ENCODE measurements at regions not wholly inside any gene's neighbourhood (a gene's known extent, or its start where the extent isn't known, plus 50 kb on each side); places are given as distances from the start of the nearest gene placed in this dataset.
A peak's percentile ranks its signal among the peaks of the same experiment; 100 is the strongest.

- TF ChIP-seq ZNF425 (CRISPR knock-in tag; conservative IDR thresholded peaks at IDR 0.05) (no peak), MYBL2 (CRISPR knock-in tag; IDR thresholded peaks at IDR 0.05) (no peak), HMGA2 (CRISPR knock-in tag; IDR thresholded peaks at IDR 0.05) (no peak)
These were observed 195.4 kb upstream of the RMST start (continued) for GRCh38 chr12:97267166-97267565.

- Mint-ChIP-seq H3K4me1 (peaks cover 8% of the 10 kb centered on the region), H3K27me3 (ENCODE audit: low read depth) (no peaks in the 10 kb centered on the region), H3K27ac (peak overlapping the region; percentile 76), H3K4me3 (no peak overlapping the region), H3K9me3 (peaks cover 31% of the 10 kb centered on the region), H3K36me3 (peaks cover 21% of the 10 kb centered on the region)
- ChIA-PET CTCF (interaction anchor here (1.0 to 1.4 kb wide), 3 partner anchors 16 to 118 kb away, joined by 3 to 4 read pairs (median 3); no protein-coding TSS in a partner anchor), POLR2A (interaction anchor here (0.5 kb wide), 1 partner anchor 17 kb away, joined by 3 read pairs; no protein-coding TSS in a partner anchor)
- ATAC-seq (peak; percentile 75), DNase-seq (ENCODE audit: low spot score) (no peak)
- TF ChIP-seq ATF1 (CRISPR knock-in tag; IDR thresholded peaks at IDR 0.05) (no peak), ZNF512 (CRISPR knock-in tag; IDR thresholded peaks at IDR 0.05; ENCODE audit: borderline replicate concordance) (no peak), USF1 (CRISPR knock-in tag; IDR thresholded peaks at IDR 0.05) (no peak), ZNF232 (CRISPR knock-in tag; IDR thresholded peaks at IDR 0.05) (no peak), GRHL2 (CRISPR knock-in tag; IDR thresholded peaks at IDR 0.05; ENCODE audit: insufficient replicate concordance, severe bottlenecking) (no peak), MYBL2 (CRISPR knock-in tag; IDR thresholded peaks at IDR 0.05) (no peak), FOXP1 (CRISPR knock-in tag; IDR thresholded peaks at IDR 0.05; ENCODE audit: borderline replicate concordance) (no peak)
These were observed 194.9 kb upstream of the RMST start for GRCh38 chr12:97267594-97268202.

GRCh38 chr12:97272471-97272870, 190.1 kb upstream of the RMST start:
- ATAC-seq (no peak), DNase-seq (ENCODE audit: low spot score) (no peak)
- Mint-ChIP-seq H3K4me1 (peaks cover 27% of the 10 kb centered on the region), H3K27me3 (ENCODE audit: low read depth) (peaks cover 15% of the 10 kb centered on the region), H3K4me3 (no peak overlapping the region), H3K9me3 (peaks cover 32% of the 10 kb centered on the region), H3K27ac (no peak overlapping the region), H3K36me3 (peaks cover 25% of the 10 kb centered on the region)
- CTCF ChIA-PET = no interaction called here
- POLR2A ChIA-PET = no interaction called here
- TF ChIP-seq AR (CRISPR knock-in tag; IDR thresholded peaks at IDR 0.05) (no peak), ARID4B (CRISPR knock-in tag; IDR thresholded peaks at IDR 0.05; ENCODE audit: borderline replicate concordance) (no peak), TP53 (CRISPR knock-in tag; IDR thresholded peaks at IDR 0.05) (no peak), ELF4 (CRISPR knock-in tag; IDR thresholded peaks at IDR 0.05; ENCODE audit: low read depth) (no peak), ERG (CRISPR knock-in tag; IDR thresholded peaks at IDR 0.05) (no peak), FOXJ3 (CRISPR knock-in tag; IDR thresholded peaks at IDR 0.05; ENCODE audit: borderline replicate concordance) (no peak)

Measured in WTC11 (cell line).